CMK (cell line): ENCODE measurements at regions not wholly inside any gene's neighbourhood (a gene's known extent, or its start where the extent isn't known, plus 50 kb on each side); places are given as distances from the start of the nearest gene placed in this dataset.

ENCODE experiments used
- DNase-seq: peaks from one replicate; pipeline ENCODE4 v3.0.0-alpha.2; 2010; ENCODE audit warnings: low read depth

DNA sequence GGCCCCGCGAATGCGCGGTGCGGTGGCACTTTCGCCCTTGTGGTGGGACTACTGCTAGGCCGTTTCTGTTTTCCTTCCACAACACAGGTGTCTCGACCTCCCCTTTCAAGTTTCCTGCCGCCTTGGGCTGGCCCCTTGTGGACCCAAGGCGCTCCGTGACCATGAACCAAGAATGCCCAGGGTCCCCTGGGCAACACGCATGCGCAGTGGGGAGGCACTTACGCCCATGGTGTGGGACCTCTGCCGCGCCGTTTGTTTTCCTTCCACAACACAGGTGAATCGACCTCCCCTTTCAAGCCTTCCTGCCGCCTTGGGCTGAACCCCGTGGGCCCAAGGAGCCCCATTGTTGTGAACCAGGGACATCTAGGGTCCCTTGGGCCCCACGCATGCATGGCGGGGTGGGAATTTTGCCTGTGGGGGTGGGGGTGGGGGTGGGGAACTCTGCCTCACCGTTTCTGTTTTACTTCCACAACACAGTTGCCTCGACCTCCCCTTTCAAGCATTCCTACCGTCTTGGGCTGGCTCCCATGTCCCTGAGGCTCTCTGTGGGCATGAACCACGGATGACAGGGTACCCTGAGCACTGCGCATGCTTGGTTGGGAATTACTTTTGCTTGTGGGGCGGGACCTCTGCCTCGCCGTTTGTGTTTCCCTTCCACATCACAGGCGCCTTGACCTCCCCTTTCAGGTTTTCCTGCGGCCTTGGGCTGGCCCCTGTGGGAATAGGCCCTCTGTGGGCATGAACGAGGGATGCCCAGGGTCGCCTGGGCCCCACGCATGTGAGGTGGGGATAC is 355.1 kb downstream of the ALG10 start:
- DNase-seq, result no peak

DNA sequence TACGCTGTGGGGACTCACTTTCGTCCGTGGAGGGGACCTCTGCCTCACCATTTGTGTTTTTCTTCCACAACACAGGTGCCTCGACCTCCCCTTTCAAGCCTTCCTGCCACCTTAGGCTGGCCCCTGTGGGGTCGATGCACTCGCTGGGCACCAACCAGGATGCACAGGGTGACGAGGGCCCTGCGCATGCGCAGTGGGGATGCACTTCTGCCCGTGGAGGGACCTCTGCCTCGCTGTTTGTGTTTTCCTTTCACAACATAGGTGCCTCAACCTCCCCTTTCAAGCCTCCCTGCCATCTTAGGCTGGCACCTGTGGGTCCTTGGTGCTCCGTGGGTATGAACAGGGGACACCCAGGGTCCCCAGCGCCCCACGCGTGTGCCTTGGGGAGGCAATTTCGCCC is 356.8 kb downstream of the ALG10 start:
- no peak for DNase-seq

DNA sequence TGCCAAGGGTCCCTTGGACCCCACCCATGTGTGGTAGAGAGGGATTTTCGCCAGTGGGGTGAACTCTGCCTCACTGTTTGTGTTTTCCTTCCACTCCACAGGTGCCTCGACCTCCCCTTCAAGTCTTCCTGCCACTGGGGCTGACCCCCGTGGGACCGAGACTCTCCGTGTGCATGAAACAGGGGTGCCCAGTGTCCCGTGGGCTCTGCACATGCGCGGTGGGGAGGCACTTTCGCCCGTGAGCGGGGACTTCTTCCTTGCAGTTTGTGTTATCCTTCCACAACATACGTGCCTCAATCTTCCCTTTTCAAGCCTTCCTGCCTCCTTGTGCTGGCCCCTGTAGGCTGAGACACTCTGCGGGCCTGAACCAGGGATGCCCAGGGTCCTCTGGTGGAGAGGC is 362.4 kb downstream of the ALG10 start:
- DNase-seq, result no peak

DNA sequence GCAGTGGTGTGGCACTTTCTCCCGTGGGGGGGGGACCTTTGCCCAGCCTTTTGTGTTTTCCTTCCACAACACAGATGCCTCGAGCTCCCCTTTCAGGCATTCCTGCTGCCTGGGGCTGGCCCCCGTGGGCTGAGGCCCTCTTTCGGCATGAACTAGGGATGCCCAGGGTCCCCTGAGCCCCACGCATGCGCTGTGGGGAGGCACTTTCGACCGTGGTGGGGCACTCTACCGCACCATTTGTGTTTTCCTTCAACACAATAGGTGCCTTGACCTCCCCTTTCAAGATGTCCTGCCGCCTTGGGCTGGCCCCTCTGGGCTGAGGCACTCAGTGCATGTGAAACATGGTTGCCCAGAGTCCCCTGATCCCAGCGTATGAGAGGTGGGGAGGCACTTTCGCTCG is 363.7 kb downstream of the ALG10 start:
- DNase-seq, result no peak

DNA sequence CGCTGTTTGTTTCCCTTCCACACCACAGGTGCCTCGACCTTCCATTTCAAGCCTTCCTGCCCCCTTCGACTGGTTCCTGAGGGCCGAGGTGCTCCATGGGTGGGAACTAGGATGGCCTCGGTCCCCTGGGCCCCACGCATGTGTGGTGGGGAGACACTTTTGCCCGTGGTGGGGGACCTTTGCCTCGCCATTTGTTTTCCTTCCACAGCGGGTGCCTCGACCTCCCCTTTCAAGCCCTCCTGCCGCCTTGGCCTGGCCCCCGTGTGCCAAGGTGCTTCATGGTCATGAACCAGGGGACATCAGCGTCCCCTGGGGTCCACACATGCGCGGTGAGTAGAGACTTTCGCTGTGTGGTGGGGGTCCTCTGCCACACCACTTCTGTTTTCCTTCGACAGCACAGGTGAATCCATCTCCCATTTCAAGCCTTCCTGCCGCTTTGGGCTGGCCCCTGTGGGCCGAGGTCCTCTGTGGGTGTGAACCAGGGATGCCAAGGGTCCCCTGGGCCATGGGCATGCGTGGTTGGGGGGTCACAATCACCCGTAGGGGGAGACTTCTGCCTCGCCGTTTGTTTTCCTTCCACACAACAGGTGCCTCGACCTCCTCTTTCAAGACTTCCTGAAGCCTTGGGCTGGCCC is 364.4 kb downstream of the ALG10 start:
- no peak for DNase-seq

DNA sequence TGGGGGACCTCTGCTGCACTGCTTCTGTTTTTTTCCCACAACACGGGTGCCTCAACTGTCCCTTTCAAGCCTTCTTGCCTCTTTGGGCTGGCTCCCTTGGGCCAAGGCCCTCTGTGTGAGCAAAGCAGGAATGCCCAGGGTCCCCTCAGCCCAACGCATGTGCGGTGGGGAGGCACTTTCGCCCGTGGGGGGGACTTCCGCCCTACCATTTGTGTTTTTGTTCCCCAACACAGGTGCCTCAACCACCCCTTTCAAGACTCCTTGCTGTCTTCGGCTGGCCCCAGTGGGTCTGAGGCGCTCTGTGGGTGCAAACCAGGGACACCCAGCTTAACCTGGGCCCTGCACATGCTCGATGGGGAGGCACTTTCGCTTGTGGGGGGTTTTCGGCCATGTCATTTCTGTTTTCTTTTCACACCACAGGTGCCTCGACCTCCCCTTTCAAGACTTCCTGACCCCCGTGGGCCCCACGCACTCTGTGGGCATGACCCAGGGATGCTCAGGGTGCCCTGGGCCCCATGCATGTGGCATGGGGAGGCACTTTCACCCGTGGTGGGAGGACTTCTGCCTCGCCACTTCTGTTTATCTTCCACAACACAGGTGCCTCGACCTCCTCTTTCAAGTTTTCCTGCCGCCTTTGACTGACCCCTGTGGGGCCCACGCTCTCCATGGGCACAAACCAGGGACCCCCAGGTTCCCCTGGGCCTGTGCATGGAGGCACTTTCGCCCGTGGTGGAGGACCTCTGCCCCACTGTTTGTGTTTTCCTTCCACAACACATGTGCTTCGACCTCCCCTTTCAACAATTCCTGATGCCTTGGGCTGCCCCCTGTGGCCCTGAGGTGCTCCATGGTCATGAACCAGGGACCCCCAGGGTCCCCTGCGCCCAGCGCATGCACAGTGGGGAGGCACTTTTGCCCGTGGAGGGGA is 365.7 kb downstream of the ALG10 start:
- DNase-seq, result no peak

DNA sequence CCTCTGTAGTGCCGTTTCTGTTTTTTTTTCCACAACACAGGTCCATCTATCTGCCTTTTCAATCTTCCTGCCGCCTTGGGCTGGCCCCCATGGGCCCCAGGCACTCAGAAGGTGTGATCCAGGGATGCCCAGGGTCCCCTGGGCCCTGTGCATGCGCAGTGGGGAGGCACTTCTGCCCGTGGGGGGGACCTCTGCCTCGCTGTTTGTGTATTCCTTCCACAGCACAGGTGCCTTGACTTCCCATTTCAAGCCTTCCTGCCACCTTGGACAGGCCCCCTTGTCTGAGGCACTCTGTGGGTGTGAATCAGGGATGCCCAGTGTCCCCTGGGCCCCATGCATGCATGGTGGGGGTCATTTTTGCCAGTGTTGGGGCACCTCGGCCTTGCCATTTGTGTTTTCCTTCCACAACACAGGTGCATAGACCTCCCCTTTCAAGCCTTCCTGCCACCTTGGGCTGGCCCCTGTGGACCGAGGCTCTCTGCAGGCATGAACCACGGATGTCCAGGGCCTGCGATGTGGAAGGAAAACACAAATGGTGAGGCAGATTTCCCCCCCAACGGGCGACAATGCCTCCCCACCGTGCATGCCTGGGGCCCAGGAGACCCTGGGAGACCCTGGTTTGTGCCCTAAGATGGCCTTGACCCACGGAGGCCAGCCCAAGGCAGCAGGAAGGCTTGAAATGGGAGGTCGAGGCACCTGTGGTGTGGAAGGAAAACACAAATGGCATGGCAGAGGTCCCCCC is 366.5 kb downstream of the ALG10 start:
- DNase-seq, result no peak

DNA sequence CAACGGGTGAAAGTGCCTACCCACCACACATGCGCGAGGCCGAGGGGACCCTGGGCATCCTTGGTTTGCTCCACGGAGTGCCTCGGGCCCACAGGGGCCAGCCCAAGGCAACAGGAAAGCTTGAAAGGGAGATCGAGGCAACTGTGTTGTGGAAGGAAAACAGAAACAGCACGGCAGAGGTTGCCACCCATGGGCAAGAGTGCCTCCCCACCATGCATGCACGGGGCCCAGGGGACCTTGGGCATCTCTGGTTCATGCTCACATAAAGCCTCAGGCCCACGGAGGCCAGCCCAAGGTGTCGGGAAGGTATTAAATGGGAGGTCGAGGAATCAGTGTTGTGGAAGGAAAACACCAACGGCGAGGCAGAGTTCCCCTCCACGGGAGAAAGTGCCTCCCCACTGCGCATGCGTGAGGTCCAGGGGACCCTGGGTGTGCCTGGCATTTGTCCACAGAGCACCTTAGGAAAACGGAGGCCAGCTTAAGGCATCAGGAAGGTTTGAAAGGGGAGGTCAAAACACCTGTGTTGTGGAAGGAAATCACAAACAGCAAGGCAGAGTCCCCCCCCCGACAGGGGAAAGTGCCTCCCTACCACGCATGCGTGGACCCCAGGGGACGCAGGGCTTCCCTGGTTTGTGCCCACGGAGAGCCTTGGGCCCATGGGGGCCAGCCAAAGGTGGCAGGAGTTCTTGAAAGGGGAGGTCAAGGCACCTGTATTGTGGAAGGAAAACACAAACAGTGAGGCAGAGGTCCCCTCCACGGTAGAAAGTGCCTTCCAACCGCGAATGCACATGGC is 367.3 kb downstream of the ALG10 start:
- no peak for DNase-seq

DNA sequence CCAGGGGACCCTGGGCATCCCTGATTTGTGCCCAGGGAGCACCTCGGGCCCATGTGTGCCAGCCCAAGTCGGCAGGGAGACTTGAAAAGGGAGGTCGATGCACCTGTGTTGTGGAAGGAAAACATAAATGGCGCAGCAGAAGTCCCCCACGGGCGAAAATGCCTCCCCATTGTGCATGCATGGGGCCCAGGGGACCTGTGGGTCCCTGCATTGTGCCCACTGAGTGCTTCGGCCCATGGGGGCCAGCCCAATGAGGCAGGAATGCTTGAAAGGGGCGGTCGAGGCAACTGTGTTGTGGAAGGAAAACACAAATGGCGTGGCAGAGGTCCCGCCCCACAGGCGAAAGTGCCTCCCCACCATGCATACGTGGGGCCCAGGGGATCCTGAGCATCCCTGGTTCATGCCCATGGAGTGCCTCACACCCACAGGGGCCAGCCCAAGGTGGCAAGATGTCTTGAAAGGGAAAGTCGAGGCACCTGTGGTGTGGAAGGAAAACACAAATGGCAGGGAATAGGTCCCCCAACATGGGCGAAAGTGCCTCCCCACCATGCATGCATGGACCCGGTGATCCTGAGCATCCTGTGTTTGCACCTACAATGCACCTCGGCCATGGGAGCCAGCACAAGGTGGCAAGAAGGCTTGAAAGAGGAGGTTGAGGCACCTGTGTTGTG is 368.0 kb downstream of the ALG10 start:
- DNase-seq, result no peak

DNA sequence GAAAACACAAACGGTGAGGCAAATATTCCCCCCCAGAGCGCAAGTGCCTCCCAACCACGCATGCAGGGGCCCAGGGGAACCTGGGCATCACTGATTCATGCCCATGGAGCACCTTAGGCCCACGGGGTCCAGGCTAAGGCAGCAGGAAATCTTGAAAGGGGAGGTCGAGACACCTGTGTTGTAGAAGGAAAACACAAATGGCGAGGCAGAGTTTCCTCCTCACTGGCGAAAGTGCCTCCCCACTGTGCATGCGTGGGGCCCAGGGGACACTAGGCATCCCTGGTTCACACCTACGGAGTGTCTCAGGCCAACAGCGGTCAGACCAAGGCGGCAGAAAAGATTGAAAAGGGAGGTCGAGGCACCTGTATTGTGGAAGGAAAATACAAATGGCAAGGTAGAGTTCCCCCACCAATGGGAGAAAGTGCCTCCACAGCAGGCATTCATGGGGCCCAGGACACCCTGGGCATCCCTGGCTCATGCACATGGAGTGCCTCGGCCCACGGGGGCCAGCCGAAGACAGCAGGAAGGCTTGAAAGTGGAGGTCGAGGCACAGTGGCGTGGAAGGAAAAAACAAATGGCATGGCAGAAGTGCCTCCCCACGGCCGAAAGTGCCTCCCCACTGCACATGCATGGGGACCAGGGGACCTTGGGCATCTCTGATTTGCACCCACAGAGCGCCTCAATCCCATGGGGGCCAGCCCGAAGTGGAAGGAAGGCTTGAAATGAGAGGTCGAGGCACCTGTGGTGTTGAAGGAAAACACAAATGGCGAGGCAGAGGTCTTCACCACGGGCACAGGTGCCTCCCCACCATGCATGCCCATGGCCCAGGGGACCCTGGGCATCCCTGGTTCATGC is 368.8 kb downstream of the ALG10 start:
- no peak for DNase-seq

DNA sequence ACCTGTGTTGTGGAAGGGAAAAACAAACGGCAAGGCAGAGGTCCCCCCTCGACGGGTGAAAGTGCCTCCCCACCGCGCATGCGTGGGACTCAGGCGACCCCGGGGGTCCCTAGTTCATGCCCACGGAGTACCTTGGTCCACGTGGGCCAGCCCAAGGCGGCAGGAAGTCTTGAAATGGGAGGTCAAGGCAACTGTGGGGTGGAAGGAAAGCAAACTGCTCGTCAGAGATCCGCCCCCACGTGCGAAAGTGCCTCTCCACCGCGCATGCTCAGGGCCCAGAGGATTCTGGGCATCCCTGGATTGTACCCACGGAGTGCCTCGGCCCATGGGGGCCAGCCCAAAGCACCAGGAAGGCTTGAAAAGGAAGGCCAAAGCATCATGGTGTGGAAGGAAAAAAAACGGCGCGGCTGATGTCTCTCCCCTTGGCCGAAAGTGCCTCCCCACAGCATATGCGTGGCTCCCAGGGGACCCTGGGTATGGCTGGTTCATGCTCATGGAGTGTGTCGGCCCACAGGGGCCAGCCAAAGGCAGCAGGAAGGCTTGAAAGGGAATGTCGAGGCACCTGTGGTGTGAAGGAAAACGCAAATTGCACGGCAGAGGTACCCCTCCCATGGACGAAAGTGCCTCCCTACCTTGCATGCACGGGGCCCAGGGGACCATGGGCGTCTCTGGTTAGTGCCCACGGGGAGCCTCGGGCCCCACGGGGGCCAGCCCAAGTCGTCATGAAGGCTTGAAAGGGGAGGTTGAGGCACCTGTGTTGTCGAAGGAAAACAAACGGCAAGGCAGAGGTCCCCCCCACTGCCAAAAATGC is 369.7 kb downstream of the ALG10 start:
- no peak for DNase-seq

DNA sequence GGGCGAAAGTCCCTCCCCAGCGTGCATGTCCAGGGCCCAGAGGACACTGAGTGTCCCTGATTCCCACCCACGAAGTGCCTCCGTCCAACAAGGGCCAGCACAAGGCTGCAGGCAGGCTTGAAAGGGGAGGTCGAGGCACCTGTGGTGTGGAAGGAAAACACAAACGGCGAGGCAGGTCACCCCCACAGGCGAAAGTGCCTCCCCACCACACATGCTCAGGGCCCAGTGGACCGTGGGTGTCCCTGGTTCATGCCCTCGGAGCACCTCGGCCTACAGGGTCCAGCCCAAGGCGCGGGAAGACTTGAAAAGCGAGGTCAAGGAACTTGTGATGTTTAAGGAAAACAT is 370.4 kb downstream of the ALG10 start:
- DNase-seq, result no peak

DNA sequence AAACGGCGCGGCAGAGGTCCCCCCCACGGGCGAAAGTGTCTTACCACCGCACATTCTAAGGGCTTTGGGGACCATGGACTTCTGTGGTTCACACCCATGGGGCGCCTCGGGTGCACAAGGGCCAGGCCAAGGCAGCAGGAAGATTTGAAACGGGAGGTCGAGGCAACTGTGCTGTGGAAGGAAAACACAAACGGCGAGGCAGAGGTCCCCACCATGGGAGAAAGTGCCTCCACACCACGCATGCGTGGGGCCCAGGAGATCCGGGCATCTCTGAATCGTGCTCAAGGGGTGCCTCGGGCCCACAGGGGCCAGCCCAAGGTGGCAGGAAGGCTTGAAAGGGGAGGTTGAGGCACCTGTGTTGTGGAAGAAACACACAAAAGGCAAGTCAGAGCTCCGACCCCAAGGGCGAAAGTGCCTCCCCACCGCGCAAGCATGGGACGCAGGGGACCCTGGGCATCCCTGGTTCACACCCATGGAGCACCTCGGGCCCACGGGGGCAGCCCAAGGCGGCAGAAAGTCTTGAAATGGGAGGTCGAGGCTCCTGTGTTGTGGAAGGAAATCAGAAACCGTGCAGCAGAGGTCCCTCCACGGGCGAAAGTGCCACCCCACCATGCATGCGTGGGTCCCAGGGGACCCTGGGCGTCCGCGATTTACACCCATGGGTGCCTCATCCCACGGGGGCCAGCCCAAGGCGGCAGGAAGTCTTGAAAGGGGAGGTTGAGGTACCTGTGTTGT is 371.0 kb downstream of the ALG10 start:
- DNase-seq, result no peak

DNA sequence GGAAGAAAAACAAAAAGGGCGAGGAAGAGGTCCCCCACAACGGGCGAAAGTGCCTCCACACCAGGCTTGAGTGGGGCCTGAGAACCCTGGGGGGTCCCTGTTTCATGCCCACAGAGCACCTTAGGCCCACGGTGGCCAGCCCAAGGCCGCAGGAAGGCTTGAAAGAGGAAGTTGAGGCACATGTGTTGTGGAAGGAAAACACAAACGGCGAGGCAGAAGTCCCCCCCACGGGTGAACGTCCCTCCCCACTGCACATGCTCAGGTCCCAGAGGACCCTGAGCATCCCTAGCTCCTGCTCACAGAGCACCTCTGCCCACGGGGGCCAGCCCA is 371.5 kb downstream of the ALG10 start:
- DNase-seq, result no peak

DNA sequence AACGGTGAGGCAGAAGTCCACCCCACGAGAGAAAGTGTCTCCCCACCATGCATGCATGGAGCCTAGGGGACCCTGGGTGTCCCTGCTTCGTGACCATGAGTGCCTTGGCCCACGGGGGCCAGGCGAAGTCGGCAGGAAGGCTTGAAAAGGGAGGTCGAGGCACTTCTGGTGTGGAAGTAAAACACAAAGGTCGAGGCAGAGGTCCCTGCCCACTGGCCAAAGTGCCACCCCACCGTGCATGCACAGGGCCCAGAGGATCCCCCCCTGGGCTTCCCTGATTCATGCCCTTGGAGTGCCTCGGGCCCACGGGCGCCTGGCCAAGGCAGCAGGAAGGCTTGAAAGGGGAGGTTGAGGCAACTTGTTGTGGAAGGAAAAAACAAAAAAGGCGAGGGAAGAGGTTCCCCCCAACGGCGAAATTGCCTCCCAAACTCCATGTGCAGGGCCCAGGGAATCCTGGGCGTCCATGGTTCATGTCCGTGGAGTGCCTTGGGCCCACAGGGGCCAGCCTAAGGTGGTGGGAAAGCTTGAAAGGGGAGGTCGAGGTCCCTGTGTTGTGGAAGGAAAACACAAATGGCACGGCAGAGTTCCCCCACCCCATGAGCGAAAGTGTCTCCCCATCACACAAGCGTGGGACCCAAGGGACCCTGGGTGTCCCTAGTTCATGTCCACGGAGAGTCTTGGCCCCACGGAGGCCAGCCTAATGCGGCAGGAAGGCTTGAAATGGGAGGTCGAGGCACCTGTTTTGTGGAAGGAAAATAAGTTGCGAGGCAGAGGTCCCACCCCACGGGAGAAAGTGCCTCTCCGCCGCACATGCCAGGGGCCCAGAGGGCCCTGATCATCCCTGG is 372.1 kb downstream of the ALG10 start:
- no peak for DNase-seq

DNA sequence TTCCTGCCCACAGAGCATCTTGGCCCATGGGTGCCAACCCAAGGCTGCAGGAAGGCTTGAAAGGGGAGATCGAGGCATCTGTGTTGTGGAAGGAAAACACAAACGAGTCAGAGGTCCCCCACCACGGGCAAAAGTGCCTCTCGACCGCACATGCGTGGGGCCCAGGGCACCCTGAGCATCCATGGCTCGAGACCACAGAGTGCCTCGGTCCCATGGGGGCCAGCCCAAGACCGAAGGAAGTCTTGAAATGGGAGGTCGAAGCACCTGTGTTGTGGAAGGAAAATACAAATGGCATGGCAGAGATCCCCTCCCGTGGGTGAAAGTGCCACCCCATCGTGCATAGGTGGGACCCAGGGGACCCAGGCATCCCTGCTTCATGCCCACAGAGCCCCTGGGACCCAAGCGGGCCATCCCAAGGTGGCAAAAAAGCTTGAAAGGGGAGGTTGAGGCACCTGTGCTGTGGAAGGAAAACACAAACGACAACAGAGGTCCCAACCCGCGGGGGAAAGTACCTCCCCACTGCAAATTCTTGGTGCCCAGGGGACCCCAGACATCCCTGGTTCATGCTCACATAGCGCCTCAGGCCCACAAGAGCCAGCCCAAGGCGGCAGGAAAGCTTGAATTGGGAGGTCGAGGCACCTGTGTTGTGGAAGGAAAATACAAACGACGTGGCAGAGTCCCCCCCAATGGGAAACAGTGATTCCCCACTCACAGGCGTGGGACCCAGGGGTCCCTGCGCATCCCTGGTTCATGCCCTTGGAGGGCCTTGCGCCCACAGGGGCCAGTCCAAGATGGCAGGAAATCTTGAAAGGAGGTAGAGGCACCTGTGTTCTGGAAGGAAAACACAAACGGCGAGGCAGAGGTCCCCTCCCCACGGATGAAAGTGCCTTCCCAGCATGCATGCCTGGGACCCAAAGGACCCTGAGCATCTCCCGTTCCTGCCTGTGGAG is 373.0 kb downstream of the ALG10 start:
- DNase-seq, result no peak
